BJ (cell line): ENCODE measurements at regions not wholly inside any gene's neighbourhood (a gene's known extent, or its start where the extent isn't known, plus 50 kb on each side); places are given as distances from the start of the nearest gene placed in this dataset.

Source experiments
- CTCF ChIA-PET: fragments of 350-600 bp; formaldehyde crosslinking; extraction: SDS; loops from one replicate; lab custom pipeline; 2021; ENCODE audit warnings: antibody characterized with exemption, inconsistent platforms; lab: Yijun Ruan, JAX
- POLR2A ChIA-PET: fragments of 300-600 bp; sonication (Branson Sonifier 250); formaldehyde crosslinking; extraction: SDS; loops from one replicate; lab custom pipeline; 2021; ENCODE audit warnings: antibody characterized with exemption; lab: Charles Lee
- DNase-seq: peaks from one replicate; pipeline ENCODE4 v3.0.0-alpha.2; 2011; ENCODE audit warnings: low read depth
- H3K27me3 ChIP-seq: 2 replicates; pipeline ENCODE4 v1.6.0; 2011; ENCODE audit warnings: low read length; ENCODE audit not compliant: control insufficient read depth, insufficient read depth
- H3K36me3 ChIP-seq: 2 replicates; pipeline ENCODE4 v1.5.1; 2011; ENCODE audit warnings: low read length; ENCODE audit not compliant: control insufficient read depth, insufficient read depth
- H3K4me3 ChIP-seq: 2 replicates; pipeline ENCODE4 v1.5.1; 2011; ENCODE audit warnings: low read depth, mild to moderate bottlenecking, control low read depth, low read length
- TF ChIP-seq, protein P1 (sequence below): IDR thresholded peaks from 2 replicates; pipeline ENCODE4 v1.5.1; 2011; ENCODE audit warnings: low read depth, mild to moderate bottlenecking, control low read depth, inconsistent platforms, low read length, moderate library complexity; ENCODE audit not compliant: insufficient read depth

DNA sequence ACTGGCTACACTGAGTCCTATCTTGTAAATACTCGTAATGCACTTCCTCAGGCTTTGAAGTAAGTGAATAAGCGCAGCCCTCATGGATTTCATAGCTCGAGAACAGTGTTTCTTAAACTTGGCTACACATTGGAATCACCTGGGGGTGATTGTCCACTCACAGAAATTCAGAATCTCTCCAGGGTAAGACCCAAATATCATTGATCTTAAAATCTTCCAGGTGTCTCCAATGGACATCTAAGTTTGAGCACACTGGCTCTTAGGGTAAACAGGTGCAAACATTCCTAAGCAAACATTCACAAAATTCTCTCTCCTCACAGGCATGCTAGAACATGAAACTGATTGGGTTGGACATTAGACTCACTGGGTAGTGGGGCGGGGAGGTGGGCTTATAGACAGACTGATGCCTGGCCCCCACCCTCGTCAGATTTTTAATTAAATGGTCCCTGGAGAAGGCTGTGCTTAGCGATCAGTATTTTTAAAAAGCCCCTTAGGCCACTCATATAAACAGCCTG lies 279.7 kb upstream of the TBL1XR1 start:
- TF ChIP-seq, protein P1, sequence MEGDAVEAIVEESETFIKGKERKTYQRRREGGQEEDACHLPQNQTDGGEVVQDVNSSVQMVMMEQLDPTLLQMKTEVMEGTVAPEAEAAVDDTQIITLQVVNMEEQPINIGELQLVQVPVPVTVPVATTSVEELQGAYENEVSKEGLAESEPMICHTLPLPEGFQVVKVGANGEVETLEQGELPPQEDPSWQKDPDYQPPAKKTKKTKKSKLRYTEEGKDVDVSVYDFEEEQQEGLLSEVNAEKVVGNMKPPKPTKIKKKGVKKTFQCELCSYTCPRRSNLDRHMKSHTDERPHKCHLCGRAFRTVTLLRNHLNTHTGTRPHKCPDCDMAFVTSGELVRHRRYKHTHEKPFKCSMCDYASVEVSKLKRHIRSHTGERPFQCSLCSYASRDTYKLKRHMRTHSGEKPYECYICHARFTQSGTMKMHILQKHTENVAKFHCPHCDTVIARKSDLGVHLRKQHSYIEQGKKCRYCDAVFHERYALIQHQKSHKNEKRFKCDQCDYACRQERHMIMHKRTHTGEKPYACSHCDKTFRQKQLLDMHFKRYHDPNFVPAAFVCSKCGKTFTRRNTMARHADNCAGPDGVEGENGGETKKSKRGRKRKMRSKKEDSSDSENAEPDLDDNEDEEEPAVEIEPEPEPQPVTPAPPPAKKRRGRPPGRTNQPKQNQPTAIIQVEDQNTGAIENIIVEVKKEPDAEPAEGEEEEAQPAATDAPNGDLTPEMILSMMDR = no peak
- Histone ChIP-seq H3K4me3 (no peak overlapping the region), H3K36me3 (no peaks in the 10 kb centered on the region), H3K27me3 (no peaks in the 10 kb centered on the region)
- no peak for DNase-seq
- CTCF ChIA-PET = interaction anchor here (0.7 kb wide), 1 partner anchor 470 kb away, joined by 3 read pairs; no protein-coding TSS in a partner anchor
- POLR2A ChIA-PET = no interaction called here

DNA sequence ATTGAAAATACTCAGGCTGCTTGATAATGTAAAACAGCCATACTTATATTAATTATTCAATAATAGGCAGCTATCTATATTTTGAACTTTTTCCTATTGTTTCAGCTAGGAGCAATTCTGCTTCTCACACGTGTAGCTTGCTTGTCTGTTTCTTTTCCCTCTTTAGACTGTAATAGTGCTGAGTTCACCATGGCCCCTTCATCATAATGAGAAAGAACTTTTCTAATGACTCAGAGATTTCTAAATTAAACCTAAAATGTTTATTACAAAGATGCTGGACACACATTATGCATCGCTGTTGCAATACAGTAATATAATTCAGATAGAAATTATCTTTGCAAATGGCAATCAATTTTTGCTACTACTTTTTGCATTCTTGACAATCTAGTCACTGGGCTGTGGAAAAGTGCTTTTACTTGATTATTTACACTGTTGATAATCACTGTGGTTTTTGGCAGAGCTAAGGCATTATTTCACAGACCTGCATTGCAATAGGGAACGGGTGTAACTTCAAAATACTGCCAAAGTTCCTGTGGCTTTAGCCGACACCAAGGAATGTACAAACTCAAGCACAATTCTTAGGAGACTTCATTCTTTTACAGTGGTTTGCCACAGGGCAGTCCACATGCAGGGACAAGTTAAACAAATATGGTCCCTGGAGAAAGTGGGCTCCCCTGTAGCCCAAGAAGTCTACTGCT lies 281.0 kb upstream of the TBL1XR1 start:
- Histone ChIP-seq H3K27me3 (no peaks in the 10 kb centered on the region), H3K4me3 (no peak overlapping the region), H3K36me3 (no peaks in the 10 kb centered on the region)
- POLR2A ChIA-PET = no interaction called here
- CTCF ChIA-PET = interaction anchor here (0.7 to 1.6 kb wide), 2 partner anchors 9 to 328 kb away, joined by 3 read pairs; no protein-coding TSS in a partner anchor
- TF ChIP-seq, protein P1 = no peak
- DNase-seq = peak; percentile 99

DNA sequence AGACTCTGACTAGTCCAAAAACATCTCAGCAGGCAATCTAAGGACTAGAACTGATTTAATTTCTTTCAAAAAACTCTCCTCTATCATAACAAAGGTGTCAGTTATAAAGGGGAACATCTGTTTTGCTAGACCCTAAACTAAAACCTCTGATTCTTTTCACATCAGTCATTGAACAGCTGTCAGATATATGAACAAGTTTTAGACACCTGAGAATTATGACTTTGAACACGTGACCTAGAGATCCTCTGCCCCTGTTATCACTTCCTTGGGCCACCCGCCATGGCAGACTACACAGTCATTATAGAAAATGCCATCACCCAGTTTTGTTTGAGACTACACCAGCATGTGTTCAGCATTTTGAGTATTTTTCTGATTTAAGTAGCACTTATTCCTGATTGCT lies 282.3 kb upstream of the TBL1XR1 start:
- POLR2A ChIA-PET = no interaction called here
- DNase-seq = no peak
- H3K36me3 ChIP-seq = no peaks in the 10 kb centered on the region

DNA sequence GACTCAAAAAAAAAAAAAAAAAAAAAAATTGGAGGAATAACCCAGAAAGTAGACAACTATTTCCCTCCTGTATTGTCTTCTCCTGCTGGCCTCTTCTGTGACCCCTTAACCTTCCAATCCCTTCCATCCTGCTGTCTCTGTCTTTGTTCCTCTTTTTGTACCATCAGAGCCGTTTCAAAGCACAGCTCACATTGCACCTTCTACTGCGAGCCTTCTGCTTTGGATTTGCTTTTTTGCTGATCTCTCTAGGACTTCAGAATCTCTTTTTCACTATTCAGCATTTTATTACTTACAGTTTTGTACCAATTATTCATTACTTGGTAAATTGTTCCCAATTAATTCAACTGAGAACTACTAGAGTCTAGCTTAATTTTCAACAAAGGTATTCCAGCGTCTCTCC lies 284.0 kb upstream of the TBL1XR1 start:
- ChIA-PET CTCF (interaction anchor here (0.8 to 1.4 kb wide), 2 partner anchors 91 to 431 kb away, joined by 3 read pairs; no protein-coding TSS in a partner anchor), POLR2A (no interaction called here)
- H3K27me3 ChIP-seq = no peaks in the 10 kb centered on the region
- H3K4me3 ChIP-seq = no peak overlapping the region
- TF ChIP-seq, protein P1 = no peak
- no peaks in the 10 kb centered on the region for H3K36me3 ChIP-seq
- no peak for DNase-seq

More for the DNA sequence above, 282.3 kb upstream of the TBL1XR1 start:
- TF ChIP-seq, protein P1 = no peak
- CTCF ChIA-PET = no interaction called here
- Histone ChIP-seq H3K4me3 (no peak overlapping the region), H3K27me3 (no peaks in the 10 kb centered on the region)

DNA sequence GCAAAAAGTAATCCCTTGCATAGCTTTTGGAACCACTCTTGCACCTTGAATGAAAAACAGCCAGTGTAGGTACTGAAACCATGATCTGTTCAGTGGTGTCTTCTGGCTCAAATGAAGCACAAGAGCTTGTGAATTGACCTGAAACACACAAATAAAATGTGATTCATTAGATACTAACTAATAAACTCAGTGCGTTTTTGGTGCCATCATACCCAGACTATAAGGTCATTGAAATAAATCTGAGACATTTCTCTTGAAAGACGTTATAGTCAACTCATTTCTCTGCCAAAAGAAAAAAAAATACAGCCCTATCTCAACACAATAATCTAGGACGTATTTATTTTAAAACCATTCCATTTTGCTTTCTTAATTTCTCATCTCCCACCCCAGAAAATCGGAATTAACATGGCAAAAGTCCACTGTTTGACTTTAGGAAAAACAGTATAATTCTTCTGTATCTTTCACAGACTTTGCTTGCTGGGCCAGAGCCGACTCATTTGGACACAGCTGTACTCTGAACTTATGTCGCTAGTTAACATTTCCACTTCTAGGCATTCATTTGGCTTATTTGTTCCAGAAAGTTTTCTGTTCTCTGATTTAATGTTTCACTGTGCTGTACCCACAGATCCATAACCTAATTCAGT lies 284.9 kb upstream of the TBL1XR1 start:
- POLR2A ChIA-PET = no interaction called here
- Histone ChIP-seq H3K4me3 (no peak overlapping the region), H3K36me3 (no peaks in the 10 kb centered on the region), H3K27me3 (no peaks in the 10 kb centered on the region)
- CTCF ChIA-PET = interaction anchor here (0.8 to 1.4 kb wide), 3 partner anchors 52 to 432 kb away, joined by 3 to 4 read pairs (median 3); no protein-coding TSS in a partner anchor
- TF ChIP-seq, protein P1 = no peak
- no peak for DNase-seq
